Effector memory CD4-positive, alpha-beta T cell (primary cell): ENCODE measurements at regions not wholly inside any gene's neighbourhood (a gene's known extent, or its start where the extent isn't known, plus 50 kb on each side); places are given as distances from the start of the nearest gene placed in this dataset.
"Not testable (repeated sequence)": the region's sequence is repeated elsewhere in the genome, so short reads cannot be mapped to it uniquely, and the experiment has no call there.

ENCODE experiments used
- DNase-seq, 3 donors: peaks; one replicate each; pipeline ENCODE4 v3.0.0-alpha.2; 2020
- H3K27ac ChIP-seq: 2 replicates; pipeline ENCODE4 v1.7.0; 2013; ENCODE audit warnings: mild to moderate bottlenecking, low read length, moderate library complexity; ENCODE audit not compliant: insufficient read depth, poor library complexity, severe bottlenecking
- H3K27me3 ChIP-seq: replicated peaks from 2 replicates; pipeline ENCODE4 v1.7.0; 2013; ENCODE audit warnings: mild to moderate bottlenecking, low read length; ENCODE audit not compliant: insufficient read depth, control insufficient read depth, poor library complexity, severe bottlenecking
- H3K36me3 ChIP-seq: 2 replicates; pipeline ENCODE4 v1.7.0; 2013; ENCODE audit warnings: mild to moderate bottlenecking, low read length, moderate library complexity; ENCODE audit not compliant: control insufficient read depth, insufficient read depth
- H3K4me1 ChIP-seq: 2 replicates; pipeline ENCODE4 v1.7.0; 2013; ENCODE audit warnings: low read length, mild to moderate bottlenecking; ENCODE audit not compliant: control insufficient read depth, insufficient read depth, poor library complexity, severe bottlenecking
- H3K4me3 ChIP-seq: 2 replicates; pipeline ENCODE4 v1.7.0; 2013; ENCODE audit warnings: low read length, low read depth, mild to moderate bottlenecking; ENCODE audit not compliant: insufficient read depth, poor library complexity, severe bottlenecking
- H3K9me3 ChIP-seq: 2 replicates; pipeline ENCODE4 v1.7.0; 2013; ENCODE audit warnings: mild to moderate bottlenecking, low read length, moderate library complexity; ENCODE audit not compliant: control insufficient read depth

DNA sequence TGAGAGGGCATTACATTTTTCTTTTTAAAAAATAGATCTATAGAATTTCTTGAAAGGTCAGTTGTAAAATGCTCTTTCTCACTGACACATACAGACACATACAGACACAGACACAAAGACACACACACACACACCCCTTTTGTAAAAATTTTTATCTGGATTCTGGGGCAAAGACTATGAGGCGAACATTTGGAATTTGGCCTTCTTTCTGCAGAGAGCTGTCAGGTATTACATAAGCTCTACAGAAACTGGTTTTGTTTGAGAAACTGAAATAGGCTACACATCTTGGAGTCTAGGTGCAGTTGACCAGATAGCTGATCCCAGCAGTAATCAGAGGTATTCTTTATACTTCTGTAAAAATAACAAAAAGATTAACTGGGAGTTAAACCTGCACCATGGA lies 315.9 kb upstream of the RPS23 start:
- H3K4me3 ChIP-seq, result no peak overlapping the region
- no peaks in the 10 kb centered on the region for H3K4me1 ChIP-seq
- no peak overlapping the region for H3K27ac ChIP-seq
- H3K27me3 ChIP-seq, result no peaks in the 10 kb centered on the region
- no peak for DNase-seq
- H3K36me3 ChIP-seq, result no peaks in the 10 kb centered on the region
- no peaks in the 10 kb centered on the region for H3K9me3 ChIP-seq

- no peak overlapping the region for H3K4me3 ChIP-seq
- no peaks in the 10 kb centered on the region for H3K27me3 ChIP-seq
- H3K4me1 ChIP-seq, result no peaks in the 10 kb centered on the region
- H3K9me3 ChIP-seq, result no peaks in the 10 kb centered on the region
- no peaks in the 10 kb centered on the region for H3K36me3 ChIP-seq
- H3K27ac ChIP-seq, result no peak overlapping the region
- DNase-seq, result no peak
Measured at GRCh38 chr5:82593481-82593880, 315.3 kb upstream of the RPS23 start.

GRCh38 chr5:82591021-82591515 lies 312.9 kb upstream of the RPS23 start:
- H3K27ac ChIP-seq, result no peak overlapping the region
- no peaks in the 10 kb centered on the region for H3K36me3 ChIP-seq
- no peaks in the 10 kb centered on the region for H3K4me1 ChIP-seq
- DNase-seq, result no peak
- no peak overlapping the region for H3K4me3 ChIP-seq
- no peaks in the 10 kb centered on the region for H3K27me3 ChIP-seq
- H3K9me3 ChIP-seq, result no peaks in the 10 kb centered on the region

DNA sequence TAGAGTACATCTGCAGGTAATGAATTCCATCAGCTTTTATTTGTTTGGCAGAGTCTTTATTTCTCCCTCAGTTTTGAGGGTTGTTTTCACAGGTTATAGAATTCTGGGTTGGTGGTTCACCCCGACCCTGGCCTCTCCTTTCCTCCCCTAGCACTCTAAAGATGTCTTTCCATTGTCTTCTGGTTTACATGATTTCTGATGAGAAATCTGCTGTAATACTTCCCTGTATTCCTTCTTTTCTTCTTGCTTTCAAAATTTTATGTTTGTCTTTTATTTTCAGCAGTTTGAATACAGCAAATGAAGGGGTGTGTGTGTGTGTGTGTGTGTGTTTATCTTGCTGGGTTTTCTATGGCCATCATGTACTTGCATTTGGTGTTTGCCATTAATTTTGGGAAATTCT lies 312.0 kb upstream of the RPS23 start:
- DNase-seq, result no peak
- no peak overlapping the region for H3K4me3 ChIP-seq

DNA sequence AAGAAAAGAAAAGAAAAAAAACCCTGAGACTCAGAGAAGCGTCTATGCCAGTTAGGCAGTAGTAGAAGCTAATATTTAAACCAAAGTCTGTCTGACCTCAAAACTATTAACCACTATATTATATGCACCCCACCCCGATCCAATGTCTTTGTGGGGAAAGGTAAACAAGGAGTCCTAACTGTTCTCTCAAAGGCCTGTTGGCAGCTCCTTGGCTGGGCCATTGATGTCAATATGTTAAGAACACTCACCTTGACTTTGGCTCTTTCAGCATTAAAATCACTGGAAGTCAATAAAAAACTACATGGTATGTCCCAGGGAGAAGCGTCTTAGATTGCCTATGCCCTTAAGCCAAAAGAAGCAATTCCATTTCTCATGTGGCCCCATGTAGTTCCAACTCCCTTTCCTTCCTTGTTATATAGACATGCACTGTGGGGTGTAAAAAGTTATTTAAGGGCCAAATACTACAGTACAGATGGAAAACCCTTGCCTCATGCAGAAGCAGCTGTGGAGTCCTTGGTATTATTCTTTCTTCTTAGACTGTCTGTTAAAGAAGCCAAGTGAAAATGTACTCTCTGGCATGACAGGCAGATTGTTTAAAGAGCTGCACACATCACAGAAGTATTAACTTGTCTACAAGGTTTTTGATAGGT lies 308.6 kb upstream of the RPS23 start:
- Histone ChIP-seq H3K27me3 (no peaks in the 10 kb centered on the region), H3K4me1 (no peaks in the 10 kb centered on the region), H3K4me3 (no peak overlapping the region), H3K9me3 (no peaks in the 10 kb centered on the region), H3K36me3 (no peaks in the 10 kb centered on the region), H3K27ac (no peak overlapping the region)
- DNase-seq, result no peak

More for the DNA sequence above, 312.0 kb upstream of the RPS23 start:
- Histone ChIP-seq H3K27me3 (no peaks in the 10 kb centered on the region), H3K36me3 (no peaks in the 10 kb centered on the region), H3K4me1 (no peaks in the 10 kb centered on the region), H3K27ac (no peak overlapping the region), H3K9me3 (no peaks in the 10 kb centered on the region)

- no peaks in the 10 kb centered on the region for H3K9me3 ChIP-seq
- H3K27ac ChIP-seq, result no peak overlapping the region
- DNase-seq, result no peak
- no peaks in the 10 kb centered on the region for H3K4me1 ChIP-seq
- no peaks in the 10 kb centered on the region for H3K27me3 ChIP-seq
- no peak overlapping the region for H3K4me3 ChIP-seq
- H3K36me3 ChIP-seq, result no peaks in the 10 kb centered on the region
Measured at GRCh38 chr5:82586181-82586580, 308.0 kb upstream of the RPS23 start.

GRCh38 chr5:82584631-82585030 lies 306.5 kb upstream of the RPS23 start:
- Histone ChIP-seq H3K4me1 (no peaks in the 10 kb centered on the region), H3K9me3 (no peaks in the 10 kb centered on the region), H3K27ac (no peak overlapping the region), H3K27me3 (no peaks in the 10 kb centered on the region), H3K4me3 (no peak overlapping the region), H3K36me3 (no peaks in the 10 kb centered on the region)
- no peak for DNase-seq

DNA sequence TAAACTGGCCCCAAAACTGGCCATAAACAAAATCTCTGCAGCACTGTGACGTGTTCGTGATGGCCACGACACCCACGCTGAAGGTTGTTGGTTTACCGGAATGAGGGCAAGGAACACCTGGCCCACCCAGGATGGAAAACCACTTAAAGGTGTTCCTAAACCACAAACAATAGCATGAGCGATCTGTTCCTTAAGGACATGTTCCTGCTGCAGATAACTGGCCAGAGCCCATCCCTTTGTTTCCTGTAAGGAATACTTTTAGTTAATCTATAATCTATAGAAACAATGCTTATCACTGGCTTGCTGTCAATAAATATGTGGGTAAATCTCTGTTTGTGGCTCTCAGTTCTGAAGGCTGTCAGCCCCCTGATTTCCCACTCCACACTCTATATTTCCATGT lies 305.2 kb upstream of the RPS23 start:
- H3K36me3 ChIP-seq, H3K4me3 ChIP-seq, H3K27ac ChIP-seq, H3K9me3 ChIP-seq, H3K4me1 ChIP-seq, H3K27me3 ChIP-seq, DNase-seq: not testable (repeated sequence)

GRCh38 chr5:82564963-82565362 lies 286.8 kb upstream of the RPS23 start:
- no peak overlapping the region for H3K4me3 ChIP-seq
- no peaks in the 10 kb centered on the region for H3K9me3 ChIP-seq
- DNase-seq, result no peak
- no peaks in the 10 kb centered on the region for H3K27me3 ChIP-seq
- H3K36me3 ChIP-seq, result no peaks in the 10 kb centered on the region
- H3K27ac ChIP-seq, result no peak overlapping the region
- no peaks in the 10 kb centered on the region for H3K4me1 ChIP-seq

DNA sequence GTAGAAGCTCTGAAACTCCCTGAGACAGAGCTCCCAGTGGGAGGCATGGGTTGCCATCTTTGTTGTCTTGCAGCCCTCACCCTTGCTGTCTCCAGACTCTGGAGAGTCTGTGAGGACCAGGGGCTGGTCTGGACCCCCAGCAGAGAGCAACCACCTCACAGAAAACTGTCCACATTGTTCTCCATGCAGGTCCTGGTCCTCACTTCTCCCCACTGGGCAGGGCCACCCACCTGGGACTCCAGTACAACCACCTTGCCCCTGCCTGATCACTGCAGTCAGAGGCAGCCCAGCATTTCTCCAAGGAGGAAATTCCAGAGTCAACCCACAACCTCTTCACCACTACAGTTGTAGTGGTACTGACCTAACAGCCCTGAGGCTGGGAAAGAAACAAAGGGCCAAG lies 285.6 kb upstream of the RPS23 start:
- Histone ChIP-seq H3K4me1 (no peaks in the 10 kb centered on the region), H3K27ac (no peak overlapping the region), H3K9me3 (no peaks in the 10 kb centered on the region), H3K27me3 (no peaks in the 10 kb centered on the region), H3K4me3 (no peak overlapping the region), H3K36me3 (no peaks in the 10 kb centered on the region)
- DNase-seq, result no peak
